Frontal cortex (tissue), 3 donors: ENCODE measurements at regions not wholly inside any gene's neighbourhood (a gene's known extent, or its start where the extent isn't known, plus 50 kb on each side); places are given as distances from the start of the nearest gene placed in this dataset.
A peak's percentile ranks its signal among the peaks of the same experiment; 100 is the strongest.
"Not testable (repeated sequence)": the region's sequence is repeated elsewhere in the genome, so short reads cannot be mapped to it uniquely, and the experiment has no call there.

Experiments
- DNase-seq, 2 donors: peaks; one replicate each; pipeline ENCODE4 v3.0.0; 2012; ENCODE audit warnings: low spot score in 2 of 2
- FAIRE-seq: peaks from 2 replicates; lab custom pipeline; 2012; peaks lifted over from hg19 to GRCh38; lab: Jason Lieb, UNC
- donor health status: control.
- donor health status: control.
- donor health status: control.

- FAIRE-seq: not testable (repeated sequence)
Observed at GRCh38 chr4:132495267-132495812, 653.8 kb upstream of the PCDH10 start.

DNA sequence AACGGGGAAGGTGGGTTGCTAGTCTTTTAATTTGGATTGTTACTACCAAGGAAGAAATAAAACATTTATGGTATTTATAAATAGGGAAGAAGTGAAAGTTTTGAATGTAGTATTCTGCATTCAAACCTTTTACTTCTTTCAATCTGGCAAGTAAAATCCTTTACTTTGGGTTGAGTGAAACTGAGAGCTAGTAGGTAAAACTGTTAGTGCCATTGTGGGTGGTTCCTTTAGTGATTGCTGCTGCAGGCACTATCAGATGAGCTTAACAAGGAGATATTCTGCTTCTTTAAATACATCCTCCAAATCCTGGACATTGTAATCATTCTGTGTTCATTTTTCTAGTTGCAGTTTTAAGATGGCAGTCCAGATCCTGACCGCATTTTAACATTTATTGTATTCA lies 650.9 kb upstream of the PCDH10 start:
- FAIRE-seq (no peak), DNase-seq (no peak)

More at GRCh38 chr4:132495267-132495812, 653.8 kb upstream of the PCDH10 start:
- not testable (repeated sequence) for DNase-seq

GRCh38 chr4:132502096-132502552 lies 647.0 kb upstream of the PCDH10 start:
- no peak for DNase-seq
- FAIRE-seq: no peak

DNA sequence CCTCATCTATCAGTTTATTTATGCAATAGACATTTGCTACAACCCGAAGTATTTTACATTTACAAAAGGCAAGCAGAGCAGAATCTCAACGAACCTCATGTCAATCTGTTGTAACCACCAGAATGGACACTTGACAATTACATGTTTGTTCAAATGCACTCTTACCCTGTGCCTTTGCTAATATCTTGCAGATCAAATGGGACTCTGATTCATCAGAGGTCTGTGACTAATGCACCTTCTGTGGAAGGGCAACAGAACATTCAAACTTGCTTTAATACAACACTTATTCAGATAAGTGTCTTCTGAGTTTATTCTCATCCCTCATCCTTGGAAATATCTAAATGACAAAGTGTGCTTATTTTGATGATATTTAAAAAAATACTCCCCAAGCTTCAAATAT lies 644.7 kb upstream of the PCDH10 start:
- FAIRE-seq (no peak), DNase-seq (no peak)

DNA sequence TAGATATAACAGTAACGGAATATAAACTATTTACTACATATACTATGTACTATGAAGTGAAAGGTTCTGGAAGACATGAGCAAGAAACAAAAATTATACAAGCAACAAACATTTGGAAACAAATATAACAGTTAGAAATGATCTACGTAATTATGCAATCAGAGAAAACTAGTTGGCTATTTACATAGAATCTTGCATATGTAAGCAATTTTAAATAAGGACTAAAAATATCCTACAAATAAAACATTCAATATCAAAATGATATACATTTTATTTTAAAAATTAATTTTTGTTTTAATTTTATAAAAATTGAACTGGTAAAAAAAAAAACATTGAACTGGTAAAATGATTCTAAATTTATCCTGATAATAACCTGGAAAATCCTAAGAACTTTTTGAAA lies 642.5 kb upstream of the PCDH10 start:
- no peak for FAIRE-seq

DNA sequence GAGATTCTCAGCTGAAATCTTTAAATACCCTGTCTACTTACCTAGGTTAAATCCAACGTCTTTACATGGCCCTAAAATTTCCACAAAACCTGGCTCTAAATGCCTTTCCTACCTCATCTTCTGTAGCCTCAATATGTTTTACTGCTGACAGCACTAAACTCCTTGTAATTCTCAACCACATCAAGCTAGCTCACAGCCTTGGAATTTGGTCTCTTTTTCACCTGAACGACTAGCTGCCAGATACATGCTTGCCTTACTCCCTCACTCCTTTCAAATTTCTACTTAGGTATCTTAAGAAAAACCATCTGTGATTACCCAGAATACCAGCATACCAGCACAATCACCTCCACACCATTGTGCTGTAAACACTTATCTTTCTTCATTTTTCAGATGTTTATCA lies 635.6 kb upstream of the PCDH10 start:
- FAIRE-seq: no peak
- no peak for DNase-seq

More for the DNA sequence above, 642.5 kb upstream of the PCDH10 start:
- DNase-seq: no peak

- no peak for DNase-seq
- no peak for FAIRE-seq
Observed at GRCh38 chr4:132526652-132527051, 622.4 kb upstream of the PCDH10 start.

DNA sequence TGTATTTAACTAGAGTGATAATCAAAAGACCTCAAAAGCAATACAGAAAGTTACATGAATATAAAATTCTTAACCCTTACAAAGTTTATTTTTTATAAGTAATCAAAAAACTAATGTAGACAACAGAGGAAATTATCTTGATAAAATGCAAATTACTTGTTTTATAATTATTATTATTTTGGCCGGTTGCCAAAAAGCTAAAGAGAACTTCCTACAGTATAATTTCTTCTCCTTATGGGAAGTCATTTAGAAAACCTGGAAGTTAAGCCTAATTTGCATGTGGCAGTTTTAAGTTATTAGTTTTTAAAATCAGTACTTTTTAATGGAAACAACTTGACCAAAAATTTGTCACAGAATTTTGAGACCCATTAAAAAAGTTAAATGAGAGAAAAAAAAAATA lies 621.3 kb upstream of the PCDH10 start:
- peak; percentile 44 for FAIRE-seq
- DNase-seq: no peak

DNA sequence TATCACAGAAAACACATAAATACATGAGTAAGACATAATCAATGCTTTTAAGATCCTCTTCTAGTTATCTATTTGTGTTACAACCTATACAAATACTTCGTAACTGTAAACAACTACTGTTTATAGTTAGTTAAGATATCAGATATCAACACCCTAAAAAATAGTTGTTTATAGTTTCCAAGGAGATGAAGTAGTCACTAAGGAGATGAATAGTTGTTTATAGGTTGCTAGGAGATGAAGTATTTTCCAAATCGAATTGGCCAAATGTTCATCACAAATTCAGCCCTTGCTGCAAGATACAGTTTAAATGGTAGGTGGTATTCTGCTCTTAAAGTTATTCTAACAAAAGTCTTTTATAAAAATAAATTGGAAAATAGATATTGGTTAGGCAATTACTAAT lies 618.2 kb upstream of the PCDH10 start:
- no peak for DNase-seq

DNA sequence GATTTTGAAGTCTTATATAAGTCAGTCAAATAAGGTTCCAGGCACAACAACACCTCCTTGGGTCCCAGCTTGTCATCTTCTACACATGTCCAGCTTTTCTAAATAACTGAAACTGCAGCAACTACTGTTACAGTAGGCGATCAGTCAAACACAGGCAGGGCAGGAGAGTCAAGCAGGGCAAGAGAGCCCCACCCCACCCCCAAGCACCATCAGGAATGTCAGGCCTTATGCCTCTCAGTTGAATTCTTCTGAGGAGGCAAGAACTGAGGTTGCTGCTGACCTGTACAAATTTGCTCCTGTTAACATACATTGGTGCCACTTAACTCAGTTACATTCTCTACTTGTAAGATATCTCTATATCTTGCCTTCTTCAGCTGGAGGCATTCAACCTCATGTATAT lies 608.8 kb upstream of the PCDH10 start:
- no peak for FAIRE-seq
- DNase-seq: no peak

More for the DNA sequence above, 618.2 kb upstream of the PCDH10 start:
- FAIRE-seq: no peak

DNA sequence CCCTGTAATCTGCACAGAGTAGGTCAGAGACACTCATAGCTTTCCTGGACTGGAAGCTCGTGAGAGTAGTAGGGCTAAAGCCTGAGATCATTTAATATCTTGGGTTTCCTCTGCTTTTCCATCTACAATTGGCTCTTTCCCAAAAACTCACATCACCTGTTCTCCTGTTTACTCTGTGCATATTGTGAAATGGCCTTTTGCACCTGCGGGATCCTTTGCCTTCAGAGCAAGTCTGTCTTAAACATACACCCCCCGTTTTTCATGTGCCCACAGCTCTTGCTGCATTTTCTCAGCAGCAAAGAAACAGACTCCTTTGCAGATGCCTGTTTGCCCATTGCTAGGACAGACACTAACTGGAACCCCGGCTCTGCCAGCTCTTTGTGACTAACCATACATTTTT lies 608.3 kb upstream of the PCDH10 start:
- FAIRE-seq: no peak
- DNase-seq: no peak

- FAIRE-seq: no peak
- no peak for DNase-seq
Observed at GRCh38 chr4:132542228-132542627, 606.9 kb upstream of the PCDH10 start.

GRCh38 chr4:132548463-132548862 lies 600.6 kb upstream of the PCDH10 start:
- DNase-seq: no peak
- no peak for FAIRE-seq

DNA sequence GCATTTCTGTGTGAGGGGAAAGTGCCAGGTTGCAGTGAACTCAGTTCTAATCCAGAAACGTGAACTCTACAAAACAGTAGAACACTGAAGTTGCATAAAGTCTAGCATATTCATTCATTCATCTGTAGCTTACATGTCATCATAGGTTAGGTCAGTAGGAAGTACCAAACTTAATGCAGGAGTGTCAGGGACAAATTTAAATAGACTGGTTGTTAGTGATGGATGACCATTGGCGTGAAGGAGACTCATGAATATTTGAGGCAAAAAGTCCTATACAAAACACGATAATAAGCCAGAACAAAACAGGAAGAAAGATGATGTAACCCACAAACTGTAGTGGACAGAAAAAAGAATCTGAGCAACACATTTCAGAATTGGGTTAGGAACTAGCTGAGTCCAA lies 592.8 kb upstream of the PCDH10 start:
- DNase-seq (no peak), FAIRE-seq (no peak)

GRCh38 chr4:132557660-132558059 lies 591.4 kb upstream of the PCDH10 start:
- DNase-seq (no peak), FAIRE-seq (no peak)

DNA sequence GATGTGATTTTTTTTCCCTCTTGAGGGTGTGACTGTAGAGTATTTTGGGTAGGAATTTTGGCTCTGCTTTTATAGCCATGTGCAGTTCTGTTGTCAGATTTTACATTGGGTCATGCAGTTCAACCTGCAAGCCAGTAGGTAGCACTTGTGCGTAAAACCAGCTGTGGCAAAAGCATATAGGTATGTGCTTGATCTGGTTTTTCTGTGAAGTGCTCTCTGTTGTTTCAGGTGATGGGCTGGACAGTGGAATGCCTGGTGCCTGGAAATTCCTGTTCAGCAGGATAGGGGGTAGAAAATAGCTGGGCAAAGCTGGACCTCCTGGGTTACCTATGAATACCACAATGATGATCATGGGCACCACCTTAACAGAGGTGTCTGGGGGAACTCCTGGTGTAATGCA lies 584.2 kb upstream of the PCDH10 start:
- FAIRE-seq (no peak), DNase-seq (no peak)

- DNase-seq: no peak
- no peak for FAIRE-seq
Observed at GRCh38 chr4:132565542-132565941, 583.6 kb upstream of the PCDH10 start.

DNA sequence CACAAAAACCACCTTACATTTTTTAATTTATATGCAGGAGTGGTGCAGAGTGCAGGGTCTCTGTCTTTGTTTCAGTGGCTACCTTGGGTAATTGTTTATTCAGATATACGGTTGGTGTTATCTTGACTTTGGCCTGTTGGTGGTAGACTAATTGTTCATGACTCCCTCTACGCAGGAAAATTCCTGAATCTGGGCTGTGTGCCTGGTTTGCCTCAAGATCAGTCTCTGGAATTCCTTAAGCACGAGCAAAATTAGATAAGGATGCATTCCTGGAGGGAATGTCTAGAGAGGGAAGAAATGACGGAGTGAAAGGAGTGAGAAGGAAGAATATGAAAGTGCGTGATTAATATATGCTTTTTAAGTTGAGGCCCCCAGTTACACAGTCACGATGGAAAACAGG lies 576.9 kb upstream of the PCDH10 start:
- FAIRE-seq: no peak

DNA sequence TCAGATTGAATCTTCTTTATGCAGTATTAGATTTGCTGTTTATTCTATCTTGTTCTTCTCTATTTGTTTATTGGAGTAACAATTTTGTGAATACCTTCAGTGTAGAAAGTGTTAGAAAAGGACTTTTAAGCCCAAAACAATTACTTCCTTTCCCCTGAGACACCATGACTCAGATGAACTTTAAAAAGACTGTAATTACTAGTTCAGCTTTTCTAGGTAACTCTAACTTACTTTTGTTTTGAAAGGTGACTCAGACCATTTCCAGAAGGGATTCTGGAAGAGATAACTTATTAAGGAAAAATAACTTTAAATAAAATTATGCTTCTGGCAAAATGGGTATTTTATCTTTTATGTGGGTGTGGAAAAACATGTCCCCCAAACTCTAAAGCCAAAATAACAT lies 561.5 kb upstream of the PCDH10 start:
- DNase-seq: no peak
- no peak for FAIRE-seq

More for the DNA sequence above, 576.9 kb upstream of the PCDH10 start:
- DNase-seq: no peak

GRCh38 chr4:132592340-132592739 lies 556.8 kb upstream of the PCDH10 start:
- FAIRE-seq (no peak), DNase-seq (no peak)

DNA sequence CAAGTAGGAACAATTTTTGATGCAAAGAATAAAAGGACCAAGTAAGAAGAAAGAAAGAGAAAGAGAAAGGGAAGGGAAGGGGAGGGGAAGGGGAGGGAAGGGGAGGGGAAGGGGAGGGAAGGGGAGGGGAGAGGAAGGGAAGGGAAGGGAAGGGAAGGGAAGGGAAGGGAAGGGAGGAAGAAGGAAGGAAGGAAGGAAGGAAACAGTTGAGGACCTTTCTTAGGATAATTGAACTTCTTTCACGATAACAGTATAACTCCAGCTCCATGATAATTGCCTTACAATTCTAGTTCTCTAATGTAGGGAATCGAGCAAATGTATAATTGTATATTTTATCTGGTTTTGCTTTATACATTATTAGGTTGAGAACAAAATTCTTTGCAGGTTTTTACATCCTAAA lies 556.2 kb upstream of the PCDH10 start:
- FAIRE-seq: no peak
- no peak for DNase-seq

DNA sequence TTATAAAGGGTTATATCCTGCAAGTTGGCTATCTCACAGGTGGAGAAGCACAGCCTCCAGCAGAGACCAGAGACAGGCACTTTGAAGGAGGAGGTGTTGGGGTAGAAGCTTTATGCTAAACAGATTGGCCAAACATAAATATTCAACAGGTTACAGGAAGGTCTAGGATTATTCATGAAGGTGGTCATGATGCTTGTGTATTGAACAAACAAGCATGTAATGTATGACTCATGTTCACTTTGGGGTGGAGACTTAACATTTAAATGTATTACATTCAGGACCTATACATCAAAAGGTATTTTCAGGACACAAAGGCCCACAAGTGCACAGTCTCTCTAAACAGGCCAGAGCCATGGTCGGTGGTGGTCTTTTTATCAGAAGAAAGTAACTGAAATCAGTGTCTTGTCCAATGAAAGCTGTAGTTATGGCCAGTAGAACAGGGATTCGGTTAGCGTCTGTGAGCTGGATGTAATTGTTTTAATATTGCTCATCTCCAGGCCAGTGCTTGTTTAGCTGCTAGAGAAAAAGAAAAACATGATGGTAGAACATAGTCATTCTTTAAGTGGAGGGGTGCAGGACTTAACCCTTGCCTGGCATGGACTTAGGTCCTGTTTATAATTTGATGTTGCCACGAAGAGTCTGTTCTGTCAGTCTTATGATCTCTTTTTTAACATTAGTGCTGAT lies 555.2 kb upstream of the PCDH10 start:
- no peak for DNase-seq
- FAIRE-seq: no peak
